Activated CD4-positive, alpha-beta T cell treated with anti-CD3 and anti-CD28 coated beads, Interleukin-2, amount 50 U/mL, for 16 hours (primary cell): ENCODE measurements at regions not wholly inside any gene's neighbourhood (a gene's known extent, or its start where the extent isn't known, plus 50 kb on each side); places are given as distances from the start of the nearest gene placed in this dataset.

Experiments used
- DNase-seq: peaks from one replicate; pipeline ENCODE4 v3.0.0-alpha.2; 2020

DNA sequence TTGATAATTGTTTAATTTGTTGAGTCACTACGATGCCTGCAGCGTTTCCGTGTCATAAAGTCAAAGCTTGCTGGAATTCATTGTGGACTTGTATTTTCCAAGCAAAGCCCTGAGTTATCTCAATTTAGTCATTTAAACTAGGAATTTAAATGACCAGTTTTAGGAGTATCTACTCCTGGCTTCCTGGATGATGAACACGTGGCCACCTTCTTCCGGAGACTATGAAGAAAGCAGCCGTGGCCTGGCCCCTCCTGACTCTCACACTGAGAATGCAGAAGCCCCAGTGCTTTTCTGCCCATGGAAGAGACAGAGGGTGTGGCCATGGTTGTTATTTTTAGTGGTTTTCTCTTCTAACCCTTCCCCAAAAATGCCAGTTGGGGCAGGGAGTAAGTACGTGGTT lies 250.7 kb upstream of the GATB start:
- DNase-seq = no peak

DNA sequence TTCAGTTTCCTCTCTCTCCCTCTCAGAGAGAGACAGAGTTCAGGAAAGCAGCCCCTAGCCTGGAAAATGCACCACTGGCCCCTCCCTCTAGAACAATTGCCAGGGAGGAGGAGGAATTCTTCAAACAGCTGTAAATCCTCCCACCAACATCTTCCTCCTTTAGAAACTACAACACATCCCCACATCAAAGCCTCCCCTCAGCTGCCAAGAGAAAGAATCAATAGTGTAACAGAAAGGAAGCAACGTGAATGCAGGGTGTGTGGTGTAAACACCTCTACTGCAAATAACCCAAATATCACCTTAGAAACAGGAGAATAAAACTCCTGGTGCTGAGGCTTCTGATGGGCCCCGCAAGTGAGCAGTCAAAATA lies 249.9 kb upstream of the GATB start:
- no peak for DNase-seq

DNA sequence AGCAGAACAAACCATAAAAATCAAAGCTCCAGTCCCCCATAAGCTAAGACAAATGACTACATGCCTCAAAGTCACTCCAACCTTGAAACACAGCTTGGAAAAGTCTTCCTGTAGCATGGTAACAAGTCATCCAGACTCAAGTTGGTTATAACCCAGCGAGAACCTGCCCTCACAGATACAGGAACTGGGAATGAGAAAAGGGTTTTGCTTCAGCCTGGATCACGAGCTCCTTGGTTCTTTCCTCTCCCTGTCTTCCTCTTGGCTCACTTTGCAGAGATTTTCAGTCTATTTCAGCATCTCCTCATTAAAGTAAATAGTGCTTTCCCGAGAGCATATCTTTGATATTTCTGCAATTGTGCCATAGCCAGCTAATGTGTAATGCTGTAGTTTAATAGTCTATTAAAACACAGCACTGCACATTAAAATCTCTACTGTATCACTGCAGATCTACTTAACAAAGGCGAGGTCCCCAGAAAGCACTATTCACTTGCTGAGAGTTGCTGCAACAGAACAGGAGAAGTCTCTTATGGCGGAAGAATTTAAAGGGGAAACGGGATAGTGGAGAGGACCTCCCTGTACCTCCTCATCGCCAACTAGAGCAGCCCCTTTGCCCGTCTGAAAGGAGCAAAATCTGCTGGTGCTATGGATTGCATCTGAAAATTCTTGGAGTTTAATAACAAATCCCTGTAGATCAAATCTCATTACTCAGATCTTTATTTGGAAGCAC lies 249.3 kb upstream of the GATB start:
- no peak for DNase-seq

DNA sequence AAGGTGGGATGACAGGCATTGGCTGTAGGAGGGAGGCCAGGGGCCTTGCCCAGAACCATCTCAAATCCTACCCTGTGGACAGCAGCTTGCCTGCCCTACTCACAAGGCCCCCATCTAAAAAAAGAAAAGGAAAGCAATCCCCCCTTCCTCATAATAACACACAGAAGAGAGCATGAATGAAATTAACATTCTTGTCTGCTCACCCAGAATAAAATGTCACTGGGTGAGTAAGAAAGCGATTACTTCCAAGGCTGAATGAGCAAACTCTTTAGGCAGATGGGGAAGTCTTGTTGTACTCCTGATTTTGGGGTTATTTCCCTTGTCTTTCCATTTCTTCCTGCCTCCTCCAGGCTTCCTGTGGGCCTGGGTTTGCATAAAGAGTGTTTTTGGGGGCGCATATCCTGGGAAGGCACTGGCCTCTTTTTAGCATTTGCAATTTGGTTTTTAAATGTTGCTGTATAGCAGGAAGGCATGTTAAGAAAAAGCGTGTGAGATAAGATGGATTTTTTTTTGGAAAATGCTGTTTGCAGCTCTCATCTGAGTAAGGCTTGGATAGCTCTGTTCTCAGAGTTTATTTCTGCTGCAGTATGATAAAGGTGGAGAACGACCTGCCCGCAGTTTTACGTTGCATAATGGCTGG lies 248.3 kb upstream of the GATB start:
- no peak for DNase-seq

DNA sequence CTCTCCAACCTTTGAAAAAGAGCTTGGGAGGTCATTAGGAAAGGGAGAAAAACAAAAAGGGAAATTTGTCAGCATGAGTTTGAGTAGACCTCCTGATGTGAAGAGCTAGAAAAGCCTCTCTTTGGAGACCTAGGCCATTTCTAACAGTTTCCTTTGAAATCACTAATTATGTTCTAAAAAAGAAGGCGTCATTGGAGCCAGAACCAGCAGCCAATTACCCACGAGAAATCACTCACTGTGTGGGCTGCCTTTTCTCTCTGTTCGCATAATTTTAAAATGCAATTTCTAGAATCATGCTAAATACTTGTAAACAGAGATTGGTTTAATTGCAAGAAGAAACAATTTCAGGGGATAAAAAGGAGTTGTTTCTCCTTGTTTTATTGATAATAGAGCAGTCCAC lies 246.3 kb upstream of the GATB start:
- no peak for DNase-seq

- no peak for DNase-seq
These were observed 244.0 kb upstream of the GATB start for GRCh38 chr4:152004801-152005200.

DNA sequence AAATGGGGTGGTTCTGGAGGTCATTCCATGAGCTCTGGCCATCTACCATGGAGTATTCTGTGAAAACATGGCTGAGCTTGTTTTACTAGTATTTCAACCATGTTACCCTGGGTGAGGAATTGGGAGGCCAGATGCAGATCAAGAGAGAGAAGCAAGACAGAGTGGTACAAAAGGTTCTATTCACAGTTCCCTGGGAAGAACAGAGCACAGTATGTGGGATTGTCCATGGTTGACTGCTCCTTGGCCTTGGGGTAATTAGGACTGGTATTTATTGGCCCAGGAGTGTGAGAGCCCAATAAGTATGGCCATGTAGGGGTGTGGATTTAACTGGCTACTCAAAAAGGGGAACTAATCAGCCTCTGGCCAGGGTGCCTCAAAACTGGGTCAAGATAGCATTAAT lies 239.7 kb upstream of the GATB start:
- no peak for DNase-seq

GRCh38 chr4:151998723-151999122 lies 237.9 kb upstream of the GATB start:
- no peak for DNase-seq

DNA sequence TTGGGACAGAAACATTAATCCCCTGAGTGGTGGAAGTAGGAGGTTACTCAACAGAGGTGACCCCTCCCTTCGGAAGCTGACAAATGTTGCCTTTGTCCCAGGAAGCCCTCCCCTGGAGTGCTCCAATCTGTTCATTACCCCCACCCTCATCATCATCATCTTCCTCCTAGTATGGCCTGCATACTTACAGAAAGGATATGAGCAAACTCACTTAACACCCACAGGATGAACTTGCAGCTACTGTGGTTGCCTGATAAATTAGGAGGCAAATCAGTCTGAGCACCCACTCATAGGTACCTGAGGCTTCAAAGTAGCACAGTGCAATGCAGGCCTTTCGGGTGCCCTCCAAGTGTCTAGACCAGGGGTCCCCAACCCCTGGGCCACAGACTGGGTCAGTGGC lies 236.7 kb upstream of the GATB start:
- no peak for DNase-seq

DNA sequence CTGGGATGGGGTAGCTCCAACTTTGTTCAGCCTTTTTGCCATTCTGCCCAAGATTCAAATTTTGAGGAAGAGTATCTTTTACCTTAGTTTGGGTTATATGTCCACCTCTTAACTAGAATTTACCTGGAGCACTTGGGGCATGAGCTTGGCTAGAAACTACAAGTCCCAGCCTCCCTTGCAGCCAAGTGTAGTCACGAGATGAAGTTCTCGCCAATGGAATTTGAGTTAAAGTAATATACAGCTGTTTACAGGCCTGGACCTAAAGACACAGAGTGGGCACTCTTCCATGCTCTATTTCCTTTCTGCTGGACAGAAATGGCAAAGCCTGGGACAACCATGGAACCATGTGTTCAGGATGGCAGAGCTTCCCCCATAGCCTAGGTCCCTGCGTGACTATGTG lies 233.6 kb upstream of the GATB start:
- DNase-seq = no peak

DNA sequence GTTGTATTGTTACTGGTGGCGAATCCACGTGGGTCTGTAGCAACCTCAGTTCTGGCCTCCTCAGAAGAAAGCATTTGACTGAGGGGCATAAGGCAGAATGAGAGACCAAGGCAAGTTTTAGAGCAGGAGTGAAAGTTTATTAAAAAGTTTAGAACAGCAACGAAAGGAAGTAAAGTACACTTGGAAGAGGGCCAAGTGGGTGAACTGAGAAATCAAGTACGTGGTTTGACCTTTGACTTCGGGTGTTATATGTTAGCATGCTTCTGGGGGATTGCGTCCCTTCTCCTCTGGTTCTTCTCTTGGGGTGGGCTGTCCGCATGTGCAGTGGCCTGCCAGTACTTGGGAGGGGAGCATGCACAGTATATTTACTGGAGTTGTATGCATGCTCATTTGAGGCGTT lies 232.7 kb upstream of the GATB start:
- no peak for DNase-seq

- DNase-seq = no peak
These were observed 231.7 kb upstream of the GATB start for GRCh38 chr4:151992332-151993154.

DNA sequence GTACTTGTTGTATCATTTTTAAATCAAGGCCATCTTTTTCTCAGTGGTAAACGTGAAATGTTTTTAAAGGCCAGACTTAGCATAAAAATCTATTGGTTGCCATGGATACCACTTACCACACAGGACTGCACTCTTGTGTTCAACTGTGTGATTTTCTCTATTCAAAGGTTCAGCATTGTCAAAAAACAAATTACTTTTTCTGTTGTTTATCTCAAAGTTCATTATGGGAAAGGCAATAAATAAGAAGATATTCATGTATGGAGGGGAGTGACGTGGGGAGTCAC lies 231.0 kb upstream of the GATB start:
- DNase-seq = no peak

DNA sequence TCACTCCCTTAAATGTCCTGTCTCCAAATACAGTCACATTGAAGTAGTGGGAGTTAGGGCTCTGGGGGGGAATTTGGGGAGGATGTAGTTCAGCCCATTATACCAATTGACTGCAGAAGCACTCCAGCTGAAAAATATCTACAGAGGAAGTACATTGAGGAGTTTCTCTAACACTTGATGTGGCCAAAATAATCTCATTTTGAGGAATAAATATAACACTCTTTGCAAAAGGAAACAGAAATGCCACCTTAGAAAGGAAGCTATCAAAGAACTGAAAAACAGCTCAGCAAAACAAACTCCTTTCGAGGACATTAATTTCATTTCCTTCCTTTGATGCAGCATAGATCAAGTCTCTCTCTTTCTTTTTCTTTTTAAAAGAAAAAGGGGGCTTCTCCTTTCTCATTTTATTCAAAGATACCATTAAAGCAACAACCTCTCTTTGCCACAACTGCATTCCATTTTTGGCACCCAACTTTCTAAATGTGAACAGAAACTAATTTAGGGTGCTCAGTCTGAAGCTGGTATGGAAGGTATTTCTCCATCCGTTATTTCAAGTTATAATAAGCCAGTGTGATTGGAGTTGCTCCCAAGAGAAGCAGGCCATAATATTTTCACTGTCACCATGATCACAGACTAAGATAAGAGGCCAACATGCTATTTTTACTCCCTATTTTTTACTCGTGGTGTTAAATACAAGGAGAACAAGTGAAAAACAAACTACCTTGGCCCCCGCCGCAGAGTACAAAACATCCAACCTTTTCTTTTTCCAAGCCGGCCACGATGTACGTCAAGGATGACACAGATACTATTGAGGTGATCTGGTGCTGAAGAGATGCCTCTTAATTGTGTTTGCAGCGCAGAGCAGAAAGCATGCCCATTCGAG lies 230.4 kb upstream of the GATB start:
- DNase-seq = no peak

DNA sequence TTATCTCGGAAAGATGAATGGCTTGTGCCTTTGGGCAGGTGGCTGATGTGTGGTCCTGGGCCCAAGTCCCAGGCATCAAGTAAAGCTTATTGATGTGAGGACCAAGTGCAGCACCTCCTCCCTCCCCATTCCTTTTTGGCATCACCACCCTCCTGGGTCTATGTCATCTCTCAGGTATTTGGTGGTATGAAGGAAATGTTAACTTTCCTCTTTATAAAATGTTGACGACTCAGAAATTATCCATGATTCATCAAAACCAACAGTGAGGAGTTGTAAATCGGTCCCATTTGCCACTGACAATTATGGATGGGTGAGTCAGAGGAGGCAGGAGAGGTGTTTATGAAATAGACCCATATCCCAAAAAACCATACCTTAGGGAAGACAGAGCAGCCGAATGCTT lies 229.4 kb upstream of the GATB start:
- DNase-seq = no peak

- DNase-seq = no peak
These were observed 227.8 kb upstream of the GATB start for GRCh38 chr4:151988591-151988990.

DNA sequence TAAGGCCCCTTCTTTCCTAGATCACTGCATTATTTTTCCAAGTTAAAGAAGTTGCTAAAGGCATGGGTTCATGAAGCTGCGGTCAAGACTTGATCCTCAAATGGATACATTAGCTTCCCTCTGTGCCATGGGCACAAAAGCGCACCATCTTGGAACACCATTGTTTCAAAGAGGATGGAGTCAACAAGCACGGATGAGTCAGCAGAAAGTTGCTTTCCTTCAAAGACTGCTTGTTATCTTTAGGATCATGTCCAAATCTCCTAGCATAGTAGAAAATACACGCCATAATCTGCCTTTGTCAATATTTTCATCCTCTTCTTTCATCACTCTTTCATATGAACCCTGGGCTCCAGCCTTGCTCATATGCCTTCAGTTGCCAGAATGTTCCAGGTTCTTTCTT lies 226.8 kb upstream of the GATB start:
- DNase-seq = no peak

GRCh38 chr4:151983854-151984253 lies 223.0 kb upstream of the GATB start:
- no peak for DNase-seq

- no peak for DNase-seq
These were observed 219.0 kb upstream of the GATB start for GRCh38 chr4:151979819-151980218.

- no peak for DNase-seq
These were observed 207.8 kb upstream of the GATB start for GRCh38 chr4:151968643-151969042.

DNA sequence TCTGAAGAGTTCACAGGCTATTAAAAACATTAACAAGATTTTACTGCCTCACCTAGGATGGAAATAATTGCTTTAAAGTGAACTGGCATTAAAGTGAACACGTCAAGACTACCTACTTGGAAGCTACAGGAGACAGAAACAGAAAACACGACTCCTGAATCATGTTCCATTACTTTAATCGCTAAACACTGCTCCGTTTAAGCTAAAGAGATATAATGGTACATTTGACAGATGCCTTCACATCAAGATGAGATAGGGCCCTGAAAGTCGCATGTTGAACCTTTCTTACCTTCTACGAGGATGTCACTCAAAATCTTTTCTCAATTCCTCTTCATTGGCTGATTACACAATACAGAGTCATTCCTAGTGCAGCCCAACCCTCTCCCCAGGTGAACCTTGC lies 206.3 kb upstream of the GATB start:
- DNase-seq = no peak

GRCh38 chr4:151962138-151962823 lies 201.5 kb upstream of the GATB start:
- no peak for DNase-seq

DNA sequence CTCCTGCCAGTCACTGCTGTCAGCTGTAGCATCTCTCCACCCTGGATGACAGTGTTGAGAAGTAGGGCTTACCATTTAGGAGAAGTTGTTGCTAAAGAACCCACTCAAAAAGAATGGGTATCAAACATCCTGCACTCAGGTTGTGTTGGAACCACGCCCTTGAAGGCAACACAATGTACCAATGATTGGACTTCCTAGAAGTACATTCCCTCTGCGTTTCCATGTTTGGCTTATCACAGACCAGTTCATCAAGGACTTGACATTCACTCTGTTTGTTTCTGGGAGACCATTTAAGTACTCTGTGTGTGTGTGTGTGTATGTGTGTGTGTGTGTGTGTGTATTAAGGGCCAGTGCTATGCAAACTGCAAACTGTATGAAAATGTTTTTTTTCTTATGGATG lies 200.6 kb upstream of the GATB start:
- DNase-seq = no peak
